Lower leg skin (tissue), 3 donors: ENCODE measurements at regions not wholly inside any gene's neighbourhood (a gene's known extent, or its start where the extent isn't known, plus 50 kb on each side); places are given as distances from the start of the nearest gene placed in this dataset.

ENCODE experiments used
- CTCF ChIP-seq, 3 donors: fragments of 450-650 bp; IDR thresholded peaks; one replicate each; pipeline ENCODE4 v1.5.1; 2016; ENCODE audit warnings: antibody characterized with exemption in 3 of 3, mild to moderate bottlenecking in 3 of 3, moderate library complexity in 2 of 3
- POLR2A ChIP-seq, 2 donors: fragments of 450-650 bp; IDR thresholded peaks; one replicate each; pipeline ENCODE4 v1.6.1; 2016 to 2017; ENCODE audit warnings: antibody characterized with exemption in 2 of 2, mild to moderate bottlenecking in 1 of 2, moderate library complexity in 1 of 2

DNA sequence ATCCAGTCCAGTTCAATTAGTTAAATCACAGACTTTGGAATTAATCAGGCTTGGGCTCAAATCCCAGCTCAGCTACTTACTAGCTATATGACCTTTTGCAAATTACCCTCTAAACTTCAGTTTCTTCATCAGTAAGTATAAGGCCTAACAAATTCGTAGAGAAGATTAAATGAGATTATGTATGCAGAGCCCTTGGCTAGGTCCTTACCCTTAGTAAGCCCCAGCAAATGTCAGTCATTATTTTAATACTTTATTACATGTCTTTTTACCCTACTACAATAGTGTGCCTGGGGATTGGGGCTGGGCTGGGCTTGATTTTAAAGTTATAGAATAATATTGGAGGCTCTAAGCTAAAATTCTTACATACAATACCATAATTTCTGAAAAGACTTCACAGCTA, 326.1 kb upstream of the PREP start:
- TF ChIP-seq POLR2A (IDR thresholded peaks at IDR 0.05) (no peak), CTCF (IDR thresholded peaks at IDR 0.05) (no peak)
